ENCODE measurements at regions not wholly inside any gene's neighbourhood (a gene's known extent, or its start where the extent isn't known, plus 50 kb on each side); places are given as distances from the start of the nearest gene placed in this dataset.

DNA sequence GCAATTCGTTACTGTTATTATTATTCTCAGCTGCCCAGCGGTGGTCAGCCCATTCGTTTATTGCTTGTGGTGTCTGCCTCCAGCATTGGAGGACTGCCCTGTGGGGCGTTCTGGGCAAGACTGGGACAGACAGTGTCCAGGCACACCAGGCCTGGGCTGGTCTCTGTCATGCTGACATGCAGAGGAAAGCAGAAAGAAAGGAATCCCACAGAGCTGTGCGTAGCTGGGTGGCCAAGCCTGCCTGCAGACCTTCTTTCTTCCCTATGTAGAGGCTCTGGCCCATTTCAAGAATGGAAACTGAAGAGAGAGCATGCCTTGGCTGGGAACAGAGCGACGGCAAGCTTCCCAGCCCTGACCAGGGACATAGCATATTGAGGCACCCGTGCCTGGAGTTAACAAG, 525.3 kb upstream of the TBX3 start:
- TF ChIP-seq, protein P1, sequence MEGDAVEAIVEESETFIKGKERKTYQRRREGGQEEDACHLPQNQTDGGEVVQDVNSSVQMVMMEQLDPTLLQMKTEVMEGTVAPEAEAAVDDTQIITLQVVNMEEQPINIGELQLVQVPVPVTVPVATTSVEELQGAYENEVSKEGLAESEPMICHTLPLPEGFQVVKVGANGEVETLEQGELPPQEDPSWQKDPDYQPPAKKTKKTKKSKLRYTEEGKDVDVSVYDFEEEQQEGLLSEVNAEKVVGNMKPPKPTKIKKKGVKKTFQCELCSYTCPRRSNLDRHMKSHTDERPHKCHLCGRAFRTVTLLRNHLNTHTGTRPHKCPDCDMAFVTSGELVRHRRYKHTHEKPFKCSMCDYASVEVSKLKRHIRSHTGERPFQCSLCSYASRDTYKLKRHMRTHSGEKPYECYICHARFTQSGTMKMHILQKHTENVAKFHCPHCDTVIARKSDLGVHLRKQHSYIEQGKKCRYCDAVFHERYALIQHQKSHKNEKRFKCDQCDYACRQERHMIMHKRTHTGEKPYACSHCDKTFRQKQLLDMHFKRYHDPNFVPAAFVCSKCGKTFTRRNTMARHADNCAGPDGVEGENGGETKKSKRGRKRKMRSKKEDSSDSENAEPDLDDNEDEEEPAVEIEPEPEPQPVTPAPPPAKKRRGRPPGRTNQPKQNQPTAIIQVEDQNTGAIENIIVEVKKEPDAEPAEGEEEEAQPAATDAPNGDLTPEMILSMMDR (IDR thresholded peaks at IDR 0.05; ENCODE audit: extremely low read depth in 1 of 2, insufficient read depth in 1 of 2, low read depth in 1 of 2, low read length in 2 of 2): no peak
- TF ChIP-seq POLR2A (IDR thresholded peaks at IDR 0.05; ENCODE audit: low read depth, low read length): no peak
- no peak for TF ChIP-seq EZH2 (IDR thresholded peaks at IDR 0.05; ENCODE audit: borderline replicate concordance, low read depth, low read length, severe bottlenecking)
- TF ChIP-seq POLR2AphosphoS5 (IDR thresholded peaks at IDR 0.05; ENCODE audit: insufficient read depth, low read depth, low read length): no peak

Measured in endothelial cell of umbilical vein (primary cell).